Liver (tissue), 7 donors: ENCODE measurements at regions not wholly inside any gene's neighbourhood (a gene's known extent, or its start where the extent isn't known, plus 50 kb on each side); places are given as distances from the start of the nearest gene placed in this dataset.

ENCODE experiments used
- DNase-seq: peaks from one replicate; pipeline ENCODE4 v3.0.0-alpha.2; 2017; ENCODE audit warnings: low spot score
- H3K27ac ChIP-seq, 2 donors: one replicate each; pipeline ENCODE4 v1.7.0; 2013; ENCODE audit warnings: inconsistent platforms in 2 of 2, low read length in 2 of 2, control low read depth in 1 of 2, low read depth in 1 of 2, mild to moderate bottlenecking in 1 of 2
- H3K27me3 ChIP-seq, 4 donors: one replicate each; pipeline versions ENCODE4 v1.6.1 to v1.7.0; 2013; ENCODE audit warnings: low read length in 3 of 4, inconsistent platforms in 1 of 4, mild to moderate bottlenecking in 1 of 4, moderate library complexity in 1 of 4; ENCODE audit not compliant: control insufficient read depth in 4 of 4, insufficient read depth in 4 of 4
- H3K36me3 ChIP-seq, 4 donors: one replicate each; pipeline versions ENCODE4 v1.6.1 to v1.7.0; 2013; ENCODE audit warnings: low read length in 3 of 4, mild to moderate bottlenecking in 3 of 4, low read depth in 1 of 4, moderate library complexity in 1 of 4; ENCODE audit not compliant: control insufficient read depth in 4 of 4, insufficient read depth in 3 of 4
- H3K4me1 ChIP-seq, 4 donors: one replicate each; pipeline versions ENCODE4 v1.6.1 to v1.7.0; 2013; ENCODE audit warnings: low read length in 3 of 4, mild to moderate bottlenecking in 3 of 4, moderate library complexity in 1 of 4; ENCODE audit not compliant: control insufficient read depth in 4 of 4, insufficient read depth in 4 of 4
- H3K4me3 ChIP-seq, 3 donors: one replicate each; pipeline versions ENCODE4 v1.6.1 to v1.7.0; 2013; ENCODE audit warnings: low read length in 3 of 3, control low read depth in 1 of 3, low read depth in 1 of 3, mild to moderate bottlenecking in 1 of 3
- H3K9ac ChIP-seq, 2 donors: one replicate each; pipeline ENCODE4 v1.7.0; 2013; ENCODE audit warnings: low read length in 2 of 2, mild to moderate bottlenecking in 2 of 2, moderate library complexity in 2 of 2, control low read depth in 1 of 2, low read depth in 1 of 2
- H3K9me3 ChIP-seq, 4 donors: one replicate each; pipeline versions ENCODE4 v1.6.1 to v1.7.0; 2013; ENCODE audit warnings: low read length in 3 of 4; ENCODE audit not compliant: control insufficient read depth in 4 of 4
- FOXA1 ChIP-seq: IDR thresholded peaks from 2 replicates; pipeline ENCODE4 v1.6.1; 2016; ENCODE audit warnings: antibody characterized with exemption
- FOXA2 ChIP-seq: IDR thresholded peaks from 2 replicates; pipeline ENCODE4 v1.6.1; 2016; ENCODE audit warnings: antibody characterized with exemption
- GABPA ChIP-seq, 2 donors: IDR thresholded peaks in 1 of 2; conservative IDR thresholded peaks in 1 of 2; 2 replicates each; pipeline ENCODE4 v1.6.1; 2016; ENCODE audit warnings: antibody characterized with exemption in 2 of 2, mild to moderate bottlenecking in 1 of 2, moderate library complexity in 1 of 2
- HNF4A ChIP-seq, 2 donors: conservative IDR thresholded peaks; 2 replicates each; pipeline ENCODE4 v1.6.1; 2016; ENCODE audit warnings: antibody characterized with exemption in 2 of 2, mild to moderate bottlenecking in 2 of 2
- HNF4G ChIP-seq: IDR thresholded peaks from 2 replicates; pipeline ENCODE4 v1.6.1; 2016; ENCODE audit warnings: antibody characterized with exemption
- JUND ChIP-seq, 2 donors: IDR thresholded peaks; 2 replicates each; pipeline ENCODE4 v1.6.1; 2016; ENCODE audit warnings: antibody characterized with exemption in 2 of 2
- NR2F2 ChIP-seq: IDR thresholded peaks from 2 replicates; pipeline ENCODE4 v1.6.1; 2016; ENCODE audit warnings: antibody characterized with exemption
- RAD21 ChIP-seq, 2 donors: IDR thresholded peaks; 2 replicates each; pipeline ENCODE4 v1.6.1; 2016; ENCODE audit warnings: antibody characterized with exemption in 2 of 2, mild to moderate bottlenecking in 2 of 2
- SP1 ChIP-seq: IDR thresholded peaks from 2 replicates; pipeline ENCODE4 v1.6.1; 2018; ENCODE audit warnings: antibody characterized with exemption, mild to moderate bottlenecking
- TAF1 ChIP-seq: conservative IDR thresholded peaks from 2 replicates; pipeline ENCODE4 v1.6.1; 2016; ENCODE audit warnings: antibody characterized with exemption, mild to moderate bottlenecking
- YY1 ChIP-seq: IDR thresholded peaks from 2 replicates; pipeline ENCODE4 v1.6.1; 2016; ENCODE audit warnings: antibody characterized with exemption, mild to moderate bottlenecking
- WGBS: extraction: QIAGEN DNeasy Blood & Tissue Kit; methylation state at CpG from one replicate; pipeline ENCODE4 v1.1.7; 2013; 5-methylcytosine and 5-hydroxymethylcytosine counted together
- TF ChIP-seq, protein P1 (sequence below): IDR thresholded peaks from 2 replicates; pipeline ENCODE4 v1.6.1; 2016; ENCODE audit warnings: antibody characterized with exemption
- TF ChIP-seq, protein P2 (sequence below): IDR thresholded peaks from 2 replicates; pipeline ENCODE4 v1.6.1; 2016; ENCODE audit warnings: antibody characterized with exemption
- TF ChIP-seq, protein P3 (sequence below): IDR thresholded peaks from 2 replicates; pipeline ENCODE4 v1.6.1; 2016; ENCODE audit warnings: antibody characterized with exemption, mild to moderate bottlenecking
- donor health status: healthy.
- donor health status: healthy.
- donor health status: healthy.
- donor health status: healthy.

DNA sequence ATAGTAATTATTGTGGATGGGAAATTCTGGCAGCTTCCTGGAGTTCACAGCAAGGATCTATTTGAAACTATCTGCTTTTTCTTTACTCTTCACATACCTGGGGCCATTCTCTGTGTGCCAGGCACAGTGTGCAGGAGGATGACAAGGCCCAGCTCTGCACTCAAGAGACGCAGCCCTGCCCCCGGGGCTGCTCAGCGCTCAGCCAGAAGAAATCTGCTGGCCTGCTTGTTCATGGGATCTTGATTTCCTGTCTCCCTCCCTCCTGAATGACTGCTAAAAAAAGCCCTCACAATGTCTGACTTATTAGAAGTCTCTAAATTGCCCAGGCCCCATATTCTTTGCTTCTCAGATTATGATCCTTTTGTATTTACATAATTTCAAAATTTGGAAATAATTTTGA is 210.9 kb downstream of the DCDC2C start:
- DNase-seq: no peak
- no peak overlapping the region for H3K9ac ChIP-seq
- no peak overlapping the region for H3K4me3 ChIP-seq
- peaks cover 0 to 4% (median 0%) of the 10 kb centered on the region in 4 donors for H3K27me3 ChIP-seq
- H3K4me1 ChIP-seq: no peaks in the 10 kb centered on the region
- H3K9me3 ChIP-seq: no peaks in the 10 kb centered on the region
- no peak overlapping the region for H3K27ac ChIP-seq
- H3K36me3 ChIP-seq: no peaks in the 10 kb centered on the region
- no peak for TF ChIP-seq NR2F2
- 54% methylated on average over 3 of the region's 3 CpGs for WGBS

DNA sequence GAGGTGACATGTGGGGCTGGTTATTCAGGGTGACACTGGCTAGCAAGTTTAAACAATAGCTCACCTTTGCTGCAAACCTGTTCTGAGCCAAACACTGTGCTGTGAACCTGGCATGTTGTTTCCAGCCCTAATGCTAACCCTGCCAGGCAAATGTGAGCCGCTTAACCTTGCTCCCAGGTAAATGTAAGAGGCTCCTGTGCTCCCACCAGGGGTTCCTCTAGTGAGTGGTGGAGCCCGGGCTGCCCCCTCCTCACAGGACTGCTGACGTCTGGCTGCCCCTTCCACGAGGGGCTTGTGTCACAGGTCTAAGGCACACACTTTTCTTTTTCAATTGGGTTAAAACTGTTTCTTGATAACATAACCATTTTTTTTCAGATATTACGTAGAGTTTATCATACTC is 223.7 kb downstream of the DCDC2C start:
- no peak for TF ChIP-seq YY1
- peaks cover 0 to 2% (median 0%) of the 10 kb centered on the region in 4 donors for H3K27me3 ChIP-seq
- H3K4me3 ChIP-seq: no peak overlapping the region
- no peak for DNase-seq
- WGBS: 58% methylated on average over 5 of the region's 5 CpGs
- no peaks in the 10 kb centered on the region for H3K36me3 ChIP-seq
- H3K9ac ChIP-seq: no peak overlapping the region
- H3K9me3 ChIP-seq: no peaks in the 10 kb centered on the region
- no peaks in the 10 kb centered on the region for H3K4me1 ChIP-seq
- H3K27ac ChIP-seq: no peak overlapping the region

DNA sequence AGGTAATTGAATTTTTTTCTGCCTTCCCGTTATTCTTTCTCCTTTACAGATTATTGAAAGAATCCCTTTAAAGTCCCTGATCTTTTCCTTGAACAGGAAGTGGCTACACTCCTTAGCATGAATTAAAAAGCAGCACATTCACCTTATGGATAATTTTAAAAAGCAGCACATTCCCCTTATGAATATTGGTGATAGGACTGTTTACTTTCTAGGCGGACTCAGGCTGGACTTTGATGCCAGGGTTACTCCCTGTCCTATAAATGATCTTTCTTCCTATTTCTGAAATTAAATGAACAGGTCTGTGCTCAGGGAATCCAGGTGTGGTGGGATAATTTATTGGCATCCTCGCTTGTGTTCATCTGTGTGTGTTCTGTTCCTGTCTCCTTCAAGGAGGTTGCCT is 226.0 kb downstream of the DCDC2C start:
- Histone ChIP-seq H3K27me3 (peaks cover 0 to 2% (median 0%) of the 10 kb centered on the region in 4 donors), H3K4me1 (no peaks in the 10 kb centered on the region), H3K9ac (no peak overlapping the region), H3K27ac (no peak overlapping the region), H3K36me3 (no peaks in the 10 kb centered on the region), H3K4me3 (no peak overlapping the region), H3K9me3 (no peaks in the 10 kb centered on the region)
- 58% methylated on average over 3 of the region's 3 CpGs for WGBS
- DNase-seq: no peak
- TF ChIP-seq YY1 (no peak), HNF4A (conservative IDR thresholded peaks at IDR 0.05) (peak in 1 of 2 donors; percentile 12)

DNA sequence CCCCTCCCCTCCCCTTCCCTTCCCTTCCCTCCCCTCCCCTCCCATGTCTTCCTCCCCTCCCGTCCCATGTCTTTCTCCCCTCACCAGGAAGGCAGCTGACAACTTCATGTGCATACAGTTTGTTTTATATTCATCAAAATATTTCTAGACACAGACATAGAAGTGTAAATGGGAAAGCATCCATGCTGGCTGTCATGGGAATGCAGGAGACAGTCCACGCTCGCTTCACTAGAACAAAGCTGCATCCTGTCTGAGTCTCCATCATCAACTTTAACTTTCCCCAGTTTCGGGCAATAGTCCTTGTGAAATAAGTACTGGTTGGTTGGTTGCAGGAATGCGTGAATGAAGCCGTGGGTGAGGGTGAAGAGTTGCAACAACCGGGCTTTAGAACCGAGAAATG is 226.9 kb downstream of the DCDC2C start:
- no peaks in the 10 kb centered on the region for H3K4me1 ChIP-seq
- no peaks in the 10 kb centered on the region for H3K36me3 ChIP-seq
- 78% methylated on average over 8 of the region's 8 CpGs for WGBS
- no peak overlapping the region for H3K4me3 ChIP-seq
- no peak overlapping the region for H3K27ac ChIP-seq
- no peaks in the 10 kb centered on the region for H3K9me3 ChIP-seq
- no peak overlapping the region for H3K9ac ChIP-seq
- DNase-seq: no peak
- peaks cover 0 to 2% (median 0%) of the 10 kb centered on the region in 4 donors for H3K27me3 ChIP-seq
- no peak for TF ChIP-seq HNF4G
- TF ChIP-seq SP1: no peak
- TF ChIP-seq, protein P1, sequence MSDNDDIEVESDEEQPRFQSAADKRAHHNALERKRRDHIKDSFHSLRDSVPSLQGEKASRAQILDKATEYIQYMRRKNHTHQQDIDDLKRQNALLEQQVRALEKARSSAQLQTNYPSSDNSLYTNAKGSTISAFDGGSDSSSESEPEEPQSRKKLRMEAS: no peak
- no peak for TF ChIP-seq HNF4A (conservative IDR thresholded peaks at IDR 0.05)
- no peak for TF ChIP-seq FOXA2

DNA sequence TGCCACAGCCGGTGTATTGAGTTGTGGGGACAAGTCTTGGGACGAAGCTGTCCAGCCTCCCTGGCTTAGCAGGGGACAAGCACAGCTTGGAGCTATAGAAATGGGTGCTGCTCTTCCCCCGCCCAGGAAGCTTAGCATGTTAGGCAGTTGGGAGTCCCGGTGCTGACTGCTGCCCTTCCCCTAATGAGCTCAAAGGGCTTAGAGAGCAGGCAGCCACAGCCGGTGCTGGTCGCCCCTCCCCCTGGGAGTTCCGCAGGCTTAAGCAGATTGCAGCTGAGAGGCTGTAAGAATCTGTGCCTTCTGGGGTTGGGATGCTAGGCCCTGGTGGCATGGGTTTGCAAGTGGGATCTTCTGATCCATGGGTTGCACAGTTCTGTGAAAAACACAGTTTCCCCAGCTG is 237.3 kb downstream of the DCDC2C start:
- TF ChIP-seq JUND (IDR thresholded peaks at IDR 0.05) (no peak), TAF1 (no peak), RAD21 (IDR thresholded peaks at IDR 0.05) (no peak), SP1 (no peak), FOXA2 (no peak), HNF4A (conservative IDR thresholded peaks at IDR 0.05) (no peak), GABPA (IDR thresholded peaks at IDR 0.05 in 1 of 2, conservative IDR thresholded peaks at IDR 0.05 in 1 of 2) (no peak), FOXA1 (no peak), YY1 (no peak), HNF4G (no peak)
- TF ChIP-seq, protein P1: no peak
- TF ChIP-seq, protein P2, sequence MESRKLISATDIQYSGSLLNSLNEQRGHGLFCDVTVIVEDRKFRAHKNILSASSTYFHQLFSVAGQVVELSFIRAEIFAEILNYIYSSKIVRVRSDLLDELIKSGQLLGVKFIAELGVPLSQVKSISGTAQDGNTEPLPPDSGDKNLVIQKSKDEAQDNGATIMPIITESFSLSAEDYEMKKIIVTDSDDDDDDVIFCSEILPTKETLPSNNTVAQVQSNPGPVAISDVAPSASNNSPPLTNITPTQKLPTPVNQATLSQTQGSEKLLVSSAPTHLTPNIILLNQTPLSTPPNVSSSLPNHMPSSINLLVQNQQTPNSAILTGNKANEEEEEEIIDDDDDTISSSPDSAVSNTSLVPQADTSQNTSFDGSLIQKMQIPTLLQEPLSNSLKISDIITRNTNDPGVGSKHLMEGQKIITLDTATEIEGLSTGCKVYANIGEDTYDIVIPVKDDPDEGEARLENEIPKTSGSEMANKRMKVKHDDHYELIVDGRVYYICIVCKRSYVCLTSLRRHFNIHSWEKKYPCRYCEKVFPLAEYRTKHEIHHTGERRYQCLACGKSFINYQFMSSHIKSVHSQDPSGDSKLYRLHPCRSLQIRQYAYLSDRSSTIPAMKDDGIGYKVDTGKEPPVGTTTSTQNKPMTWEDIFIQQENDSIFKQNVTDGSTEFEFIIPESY: no peak
- TF ChIP-seq, protein P3, sequence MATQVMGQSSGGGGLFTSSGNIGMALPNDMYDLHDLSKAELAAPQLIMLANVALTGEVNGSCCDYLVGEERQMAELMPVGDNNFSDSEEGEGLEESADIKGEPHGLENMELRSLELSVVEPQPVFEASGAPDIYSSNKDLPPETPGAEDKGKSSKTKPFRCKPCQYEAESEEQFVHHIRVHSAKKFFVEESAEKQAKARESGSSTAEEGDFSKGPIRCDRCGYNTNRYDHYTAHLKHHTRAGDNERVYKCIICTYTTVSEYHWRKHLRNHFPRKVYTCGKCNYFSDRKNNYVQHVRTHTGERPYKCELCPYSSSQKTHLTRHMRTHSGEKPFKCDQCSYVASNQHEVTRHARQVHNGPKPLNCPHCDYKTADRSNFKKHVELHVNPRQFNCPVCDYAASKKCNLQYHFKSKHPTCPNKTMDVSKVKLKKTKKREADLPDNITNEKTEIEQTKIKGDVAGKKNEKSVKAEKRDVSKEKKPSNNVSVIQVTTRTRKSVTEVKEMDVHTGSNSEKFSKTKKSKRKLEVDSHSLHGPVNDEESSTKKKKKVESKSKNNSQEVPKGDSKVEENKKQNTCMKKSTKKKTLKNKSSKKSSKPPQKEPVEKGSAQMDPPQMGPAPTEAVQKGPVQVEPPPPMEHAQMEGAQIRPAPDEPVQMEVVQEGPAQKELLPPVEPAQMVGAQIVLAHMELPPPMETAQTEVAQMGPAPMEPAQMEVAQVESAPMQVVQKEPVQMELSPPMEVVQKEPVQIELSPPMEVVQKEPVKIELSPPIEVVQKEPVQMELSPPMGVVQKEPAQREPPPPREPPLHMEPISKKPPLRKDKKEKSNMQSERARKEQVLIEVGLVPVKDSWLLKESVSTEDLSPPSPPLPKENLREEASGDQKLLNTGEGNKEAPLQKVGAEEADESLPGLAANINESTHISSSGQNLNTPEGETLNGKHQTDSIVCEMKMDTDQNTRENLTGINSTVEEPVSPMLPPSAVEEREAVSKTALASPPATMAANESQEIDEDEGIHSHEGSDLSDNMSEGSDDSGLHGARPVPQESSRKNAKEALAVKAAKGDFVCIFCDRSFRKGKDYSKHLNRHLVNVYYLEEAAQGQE: no peak
- H3K27ac ChIP-seq: no peak overlapping the region
- no peaks in the 10 kb centered on the region for H3K9me3 ChIP-seq
- no peak overlapping the region for H3K4me3 ChIP-seq
- WGBS: 53% methylated on average over 7 of the region's 7 CpGs
- H3K9ac ChIP-seq: no peak overlapping the region
- DNase-seq: no peak
- H3K27me3 ChIP-seq: no peaks in the 10 kb centered on the region
- H3K4me1 ChIP-seq: no peaks in the 10 kb centered on the region
- H3K36me3 ChIP-seq: no peaks in the 10 kb centered on the region
